HPDE6-E6E7 (cell line): ENCODE measurements at regions not wholly inside any gene's neighbourhood (a gene's known extent, or its start where the extent isn't known, plus 50 kb on each side); places are given as distances from the start of the nearest gene placed in this dataset.

Experiments used
- DNase-seq: peaks from one replicate; pipeline ENCODE4 v3.0.0; 2011; ENCODE audit warnings: missing footprints; ENCODE audit errors: extremely low spot score

DNA sequence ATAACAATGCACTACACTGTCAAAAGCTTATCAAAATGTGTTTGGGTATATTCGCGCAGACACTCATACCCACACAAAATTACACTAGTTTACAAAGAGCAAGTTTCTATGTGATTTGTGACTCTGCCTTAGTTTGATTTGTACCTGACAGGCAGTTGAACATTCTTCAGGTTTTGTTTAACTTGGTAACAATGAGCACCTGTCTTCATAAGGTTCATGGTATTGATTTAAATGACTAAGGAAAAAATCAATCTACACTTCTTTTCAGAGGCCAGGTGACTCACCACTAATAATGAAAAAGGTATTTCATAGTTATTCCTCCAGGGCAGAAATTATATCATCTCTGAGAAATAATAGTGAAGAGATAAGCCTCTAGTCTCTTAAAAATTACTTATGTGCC, 1114.6 kb upstream of the AGA start:
- peak; percentile 38 for DNase-seq

DNA sequence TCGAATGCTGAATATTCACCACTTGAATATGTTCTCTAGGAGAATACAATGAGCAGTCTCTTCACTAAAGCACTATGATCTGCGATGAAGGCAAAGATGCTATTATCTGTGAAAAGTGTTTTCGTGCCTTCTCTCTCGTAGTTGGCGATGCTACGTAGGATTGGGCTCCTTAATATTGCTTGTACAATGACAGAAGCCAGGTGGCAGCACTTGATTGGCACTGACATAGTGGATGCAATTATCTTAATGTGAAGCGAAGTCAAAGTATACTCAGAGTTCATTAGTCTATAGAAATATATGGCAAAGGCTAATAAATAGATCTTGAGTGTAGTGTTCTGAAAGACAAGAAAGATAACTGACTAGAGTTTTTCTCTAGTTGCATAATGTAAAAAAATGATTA, 1135.7 kb upstream of the AGA start:
- no peak for DNase-seq

DNA sequence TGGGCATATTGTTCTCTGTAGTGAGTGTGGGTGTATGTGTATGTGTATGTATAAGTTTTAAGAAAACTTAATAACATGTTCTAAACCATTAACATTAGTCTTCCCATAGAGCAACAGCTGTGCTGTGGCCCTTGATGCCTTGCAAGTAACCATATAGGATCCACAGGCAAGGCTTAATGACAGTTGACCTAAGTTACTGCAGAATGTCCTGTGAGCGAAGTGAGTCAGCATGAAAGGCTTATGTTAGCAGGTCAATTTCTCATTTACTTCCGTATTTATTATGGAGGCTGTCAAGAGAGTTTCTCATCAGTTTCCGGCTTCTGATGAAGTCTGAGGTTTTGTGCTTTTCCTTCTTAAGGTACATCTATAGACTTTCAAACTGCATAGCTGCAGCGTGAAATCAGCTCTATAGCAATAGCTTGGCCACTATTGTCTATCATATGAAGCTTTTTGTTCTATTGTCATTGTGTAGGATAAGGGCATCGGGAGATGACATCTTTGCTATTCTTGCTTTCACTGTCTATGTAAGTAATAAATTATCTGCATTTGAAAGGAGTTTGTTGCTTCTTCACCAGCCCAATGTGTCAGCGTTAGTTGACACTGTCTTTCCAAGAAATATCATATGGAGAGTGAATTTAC, 1153.4 kb upstream of the AGA start:
- no peak for DNase-seq

DNA sequence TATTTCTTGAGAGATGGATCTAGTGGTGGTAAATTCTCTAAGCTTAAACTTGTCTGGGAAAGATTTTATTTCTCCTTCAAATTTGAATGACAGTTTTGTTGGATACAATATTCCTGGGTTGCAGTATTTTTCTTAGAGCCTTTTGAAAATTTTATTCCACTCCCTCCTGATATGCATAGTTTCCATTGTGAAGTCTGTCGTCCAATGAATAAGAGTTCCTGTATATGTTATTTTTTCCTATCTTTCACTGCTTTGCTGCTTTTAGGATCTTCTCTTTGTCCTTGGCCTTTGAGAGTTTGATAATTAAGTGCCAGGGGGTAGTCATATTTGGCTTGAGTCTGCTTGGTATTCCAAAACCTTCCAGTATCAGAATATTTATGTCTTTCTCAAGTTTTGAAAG, 1156.4 kb upstream of the AGA start:
- no peak for DNase-seq

- no peak for DNase-seq
Observed at GRCh38 chr4:178599521-178599920, 1157.3 kb upstream of the AGA start.

DNA sequence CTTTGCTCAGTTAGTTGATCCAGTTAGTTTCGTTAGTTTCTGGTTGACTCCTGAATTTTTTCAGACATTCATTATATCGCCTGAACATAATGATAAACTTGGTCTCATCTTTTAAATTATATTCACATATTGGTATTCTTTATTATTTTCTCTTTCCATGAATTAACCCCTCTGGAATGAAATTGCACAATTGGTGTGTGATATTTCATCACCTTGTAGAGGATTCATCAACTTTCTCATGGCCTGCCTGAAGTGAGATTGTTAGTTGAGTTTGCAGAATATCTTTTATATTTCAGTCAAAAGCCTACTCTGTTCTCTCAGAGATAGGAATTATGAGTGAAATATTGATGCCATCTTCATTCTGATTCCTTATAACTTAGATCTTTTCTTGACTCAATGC, 1160.6 kb upstream of the AGA start:
- DNase-seq: no peak

DNA sequence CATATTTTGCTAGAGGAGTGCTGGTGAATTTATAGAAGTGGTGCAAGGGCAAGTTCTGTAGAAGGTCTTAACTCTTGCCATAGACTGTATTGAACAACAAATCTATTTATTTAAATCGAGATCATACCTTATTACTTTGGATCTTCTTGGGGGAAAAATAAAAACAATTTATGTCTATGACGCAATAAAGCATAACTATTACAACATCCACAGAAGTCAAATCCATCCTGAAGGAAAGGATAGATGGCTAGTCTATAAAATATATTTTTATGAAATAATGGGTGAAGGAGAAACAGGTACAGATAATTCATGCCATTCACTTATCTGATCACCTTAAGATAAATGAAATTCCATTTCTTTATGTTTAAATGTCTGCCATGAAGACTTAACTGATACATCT, 1168.8 kb upstream of the AGA start:
- no peak for DNase-seq

- no peak for DNase-seq
Observed at GRCh38 chr4:178612733-178613132, 1170.5 kb upstream of the AGA start.

DNA sequence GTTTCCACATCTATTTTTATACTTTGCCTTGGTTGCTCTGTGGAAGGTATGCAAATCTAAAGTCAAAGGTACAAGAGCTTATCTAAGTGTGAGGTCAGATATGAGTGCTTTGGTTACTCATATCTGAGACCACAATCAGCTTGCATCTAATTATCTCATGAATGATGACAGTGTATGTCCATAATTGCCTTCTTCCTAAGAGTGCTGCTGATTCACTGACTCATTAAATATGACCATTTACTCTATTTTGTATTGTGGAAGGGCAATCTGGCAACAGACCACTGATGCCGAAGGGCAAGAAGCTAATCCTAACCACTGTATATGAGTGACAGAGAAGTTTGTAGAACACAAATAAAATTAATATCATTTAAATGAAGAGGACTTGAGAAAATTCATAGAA, 1190.2 kb upstream of the AGA start:
- no peak for DNase-seq

DNA sequence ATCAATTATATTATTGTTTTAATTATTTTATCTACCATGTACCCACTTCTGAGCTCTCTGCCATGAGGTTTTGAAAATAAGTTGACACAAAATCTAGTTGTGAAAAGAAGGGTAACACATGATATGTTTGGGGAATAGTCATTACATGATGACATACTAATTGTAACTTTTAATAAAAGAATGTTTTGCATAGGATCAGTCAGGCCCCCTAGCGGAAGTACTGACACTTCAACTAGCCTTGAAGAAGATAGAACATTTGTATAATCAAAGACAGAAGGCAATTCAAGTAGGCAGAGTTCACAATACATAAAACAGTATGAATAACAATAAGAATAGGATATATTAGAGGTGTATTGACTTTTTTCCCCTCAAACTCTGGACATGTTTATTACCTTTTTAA, 1191.0 kb upstream of the AGA start:
- no peak for DNase-seq

GRCh38 chr4:178664621-178665020, 1222.4 kb upstream of the AGA start:
- no peak for DNase-seq

GRCh38 chr4:178665916-178666315, 1223.7 kb upstream of the AGA start:
- DNase-seq: peak; percentile 5

DNA sequence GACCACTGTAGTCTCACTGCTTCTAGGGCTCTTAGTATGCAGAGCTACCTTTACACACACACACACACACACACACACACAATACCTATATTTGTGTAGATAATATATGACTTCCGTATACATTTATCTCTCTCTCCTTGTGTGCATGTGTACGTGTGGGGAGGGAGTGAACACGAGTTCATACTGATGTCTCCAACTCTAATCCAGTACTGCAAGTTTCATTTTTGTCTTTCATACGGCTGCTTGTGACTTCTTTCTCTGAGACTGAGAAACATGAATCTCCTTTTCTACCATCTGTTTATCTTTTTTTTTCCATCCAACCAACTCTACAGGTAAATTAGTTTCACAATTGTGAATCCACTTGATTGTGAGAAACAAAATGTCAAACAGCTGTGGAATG, 1229.5 kb upstream of the AGA start:
- DNase-seq: no peak

GRCh38 chr4:178672512-178672911, 1230.3 kb upstream of the AGA start:
- no peak for DNase-seq

GRCh38 chr4:178681871-178682270, 1239.6 kb upstream of the AGA start:
- DNase-seq: no peak

DNA sequence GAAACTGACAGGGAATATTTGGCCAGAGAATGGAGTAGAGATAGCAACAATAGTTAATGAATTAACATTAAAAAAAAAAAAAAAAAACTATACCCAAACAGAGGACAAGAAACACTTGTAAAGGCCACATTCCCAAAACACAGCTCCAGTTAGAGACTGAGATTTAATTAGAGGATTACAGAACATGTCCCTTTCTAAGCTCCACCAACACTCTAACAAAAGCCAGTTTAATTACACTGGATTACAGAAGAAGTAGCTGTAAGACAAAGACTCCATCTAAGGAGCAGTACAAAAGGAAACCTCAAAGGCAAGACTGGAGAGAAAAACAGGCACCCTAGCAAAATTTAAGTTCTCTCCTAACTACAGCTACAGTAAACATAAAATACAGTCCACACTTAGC, 1247.7 kb upstream of the AGA start:
- DNase-seq: no peak

DNA sequence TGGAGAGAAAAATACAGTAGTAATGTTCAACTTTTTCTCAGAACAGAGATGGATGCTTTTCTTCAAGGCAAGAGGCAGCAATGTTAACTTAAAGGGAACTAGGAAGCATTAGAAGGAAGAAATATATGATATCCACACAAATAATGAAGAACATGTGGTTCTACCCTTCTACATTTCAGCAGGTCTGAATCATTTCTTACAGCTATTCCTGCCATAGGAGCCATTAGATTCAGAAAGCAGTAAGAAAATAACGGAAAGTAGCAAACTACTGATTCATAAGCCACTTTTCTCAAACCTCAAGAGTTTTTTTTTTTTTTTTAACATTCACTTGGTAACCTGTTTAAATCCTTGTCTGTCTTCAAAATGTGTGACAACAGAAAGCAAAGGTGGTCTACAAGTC, 1251.6 kb upstream of the AGA start:
- no peak for DNase-seq

- no peak for DNase-seq
Observed at GRCh38 chr4:178696515-178696914, 1254.3 kb upstream of the AGA start.

DNA sequence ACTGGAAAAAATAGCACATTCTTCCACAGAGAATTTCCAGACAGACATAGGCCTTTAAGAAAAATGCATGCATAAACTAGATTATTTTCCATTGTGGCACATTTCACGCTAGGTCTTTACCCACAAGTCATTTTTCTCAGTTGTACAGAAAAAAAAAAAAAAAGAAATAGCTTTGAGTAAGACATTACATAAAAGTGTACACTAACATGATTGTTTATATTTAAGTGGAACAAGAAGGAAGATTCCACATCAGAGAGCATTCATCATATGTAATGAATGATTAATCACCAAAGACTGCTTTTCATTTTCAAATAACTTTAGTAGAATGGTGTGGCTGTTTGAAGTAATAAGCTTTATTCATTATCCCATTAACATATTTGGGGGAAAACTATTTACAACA, 1270.2 kb upstream of the AGA start:
- DNase-seq: no peak

GRCh38 chr4:178738026-178738425, 1295.8 kb upstream of the AGA start:
- no peak for DNase-seq

DNA sequence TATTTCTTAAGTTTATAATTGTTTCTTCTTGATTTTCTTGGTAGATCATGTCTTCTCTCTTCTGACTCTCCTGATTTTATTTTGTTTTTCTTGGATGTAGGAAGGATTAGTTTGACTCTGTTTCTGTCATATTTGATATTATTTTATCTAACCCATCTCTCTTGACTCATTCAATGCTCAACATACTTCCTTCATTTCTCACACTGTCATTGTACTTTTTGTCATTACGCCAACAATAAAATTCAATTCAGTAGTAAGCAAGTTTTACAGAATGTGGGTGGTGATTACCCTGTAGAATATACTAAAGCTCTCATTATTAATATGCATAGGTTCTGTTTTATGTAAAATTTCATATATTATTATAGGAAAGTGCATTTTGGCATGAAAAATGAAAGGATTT, 1303.0 kb upstream of the AGA start:
- no peak for DNase-seq

- no peak for DNase-seq
Observed at GRCh38 chr4:178752954-178753525, 1310.8 kb upstream of the AGA start.

DNA sequence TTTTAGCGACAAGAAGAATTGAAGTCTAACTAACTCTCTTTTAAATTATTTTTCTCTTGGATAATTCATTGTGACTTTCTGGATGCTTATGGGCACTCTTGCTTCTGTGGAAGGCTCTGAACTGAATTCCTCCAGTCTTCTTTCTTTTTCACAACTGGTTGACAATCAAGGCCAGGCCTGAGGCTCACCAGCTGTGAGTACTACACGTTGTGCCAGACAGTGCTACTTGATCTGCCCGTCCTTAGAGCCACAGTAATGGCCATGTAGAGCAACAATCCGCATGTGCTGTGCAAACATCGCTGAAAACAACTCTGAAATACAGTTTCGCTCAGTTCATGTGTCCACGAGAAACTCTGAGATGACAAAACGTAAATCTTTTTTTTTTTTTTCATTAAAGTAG, 1336.3 kb upstream of the AGA start:
- no peak for DNase-seq

- no peak for DNase-seq
Observed at GRCh38 chr4:178781779-178782178, 1339.5 kb upstream of the AGA start.
